ENCODE measurements at regions not wholly inside any gene's neighbourhood (a gene's known extent, or its start where the extent isn't known, plus 50 kb on each side); places are given as distances from the start of the nearest gene placed in this dataset.
"Not testable (repeated sequence)": the region's sequence is repeated elsewhere in the genome, so short reads cannot be mapped to it uniquely, and the experiment has no call there.

- TF ChIP-seq CTCF (IDR thresholded peaks at IDR 0.05) (no peak), SIN3A (IDR thresholded peaks at IDR 0.05; ENCODE audit: borderline replicate concordance, low read depth, low read length) (no peak), RCOR1 (IDR thresholded peaks at IDR 0.05; ENCODE audit: low read length) (no peak)
These were observed 54.0 kb upstream of the BBX start (continued) for GRCh38 chr3:107468782-107469181.

- H3K9me2 ChIP-seq; H3K4me1 ChIP-seq (ENCODE audit: control insufficient read depth in 1 of 2, insufficient read depth in 2 of 2, low read depth in 1 of 2, low read length in 1 of 2); H3F3A ChIP-seq (replicated peaks; ENCODE audit: insufficient read depth); H3K4me2 ChIP-seq; CTCF ChIA-PET; H3K27ac ChIP-seq (ENCODE audit: low read depth in 2 of 2, low read length in 1 of 2); H3K4me3 ChIP-seq (ENCODE audit: low read depth in 2 of 2, low read length in 1 of 2); H3K9me3 ChIP-seq; H3K79me2 ChIP-seq (ENCODE audit: insufficient read depth); DNase-seq; H3K36me3 ChIP-seq (replicated peaks in 1 of 2; ENCODE audit: control insufficient read depth in 1 of 2, insufficient read depth in 2 of 2, low read length in 1 of 2); H3K27me3 ChIP-seq (ENCODE audit: insufficient read depth); H4K20me1 ChIP-seq (ENCODE audit: insufficient read depth); POLR2A ChIA-PET; H2AFZ ChIP-seq (ENCODE audit: low read depth); H3K9ac ChIP-seq: not testable (repeated sequence)
- WGBS (ENCODE audit: low lambda C conversion rate), result 45% methylated on average over 5 of the region's 8 CpGs
These were observed 52.3 kb upstream of the BBX start for GRCh38 chr3:107470496-107470895.

Data from SK-N-SH (cell line).